Stimulated activated effector memory CD8-positive, alpha-beta T cell treated with anti-CD3 and anti-CD28 coated beads, Interleukin-12 subunit alpha, Interleukin-12 subunit beta, amount 100 ng/mL, for 72 hours (primary cell): ENCODE measurements at regions not wholly inside any gene's neighbourhood (a gene's known extent, or its start where the extent isn't known, plus 50 kb on each side); places are given as distances from the start of the nearest gene placed in this dataset.
"Not testable (repeated sequence)": the region's sequence is repeated elsewhere in the genome, so short reads cannot be mapped to it uniquely, and the experiment has no call there.

Source experiments
- ATAC-seq: fragments of 150-1000 bp; cut with Tn5 transposase; 2 replicates; pipeline ENCODE4 v1.10.0; 2021
- DNase-seq, 2 donors: peaks; one replicate each; pipeline ENCODE4 v3.0.0; 2021 to 2022; ENCODE audit warnings: low spot score in 2 of 2
- H3K27ac Mint-ChIP-seq: one replicate; pipeline ENCODE4 v1.8.0; 2022; ENCODE audit warnings: mild to moderate bottlenecking, mixed read lengths
- H3K36me3 Mint-ChIP-seq: one replicate; pipeline ENCODE4 v1.8.0; 2022; ENCODE audit warnings: mild to moderate bottlenecking, mixed read lengths
- H3K4me1 Mint-ChIP-seq: one replicate; pipeline ENCODE4 v1.8.0; 2022; ENCODE audit warnings: mixed read lengths
- H3K4me3 Mint-ChIP-seq: one replicate; pipeline ENCODE4 v1.8.0; 2022; ENCODE audit warnings: mild to moderate bottlenecking, mixed read lengths
- H3K9me3 Mint-ChIP-seq: one replicate; pipeline ENCODE4 v1.8.0; 2022; ENCODE audit warnings: mixed read lengths

- Mint-ChIP-seq H3K4me3 (no peak overlapping the region), H3K4me1 (no peaks in the 10 kb centered on the region), H3K27ac (no peak overlapping the region), H3K36me3 (no peaks in the 10 kb centered on the region), H3K9me3 (peaks cover 18% of the 10 kb centered on the region)
- DNase-seq, result no peak
- no peak for ATAC-seq
Observed at GRCh38 chr2:183935005-183935404, 663.3 kb upstream of the ZNF804A start.

- Mint-ChIP-seq H3K4me3 (no peak overlapping the region), H3K9me3 (peaks cover 16% of the 10 kb centered on the region), H3K36me3 (no peaks in the 10 kb centered on the region), H3K27ac (no peak overlapping the region), H3K4me1 (no peaks in the 10 kb centered on the region)
- ATAC-seq (no peak), DNase-seq (no peak)
Observed at GRCh38 chr2:183937220-183937619, 661.1 kb upstream of the ZNF804A start.

- Mint-ChIP-seq H3K9me3 (peaks cover 10% of the 10 kb centered on the region), H3K4me3 (no peak overlapping the region), H3K27ac (no peak overlapping the region), H3K36me3 (no peaks in the 10 kb centered on the region), H3K4me1 (no peaks in the 10 kb centered on the region)
- DNase-seq (no peak), ATAC-seq (no peak)
Observed at GRCh38 chr2:183946193-183946592, 652.1 kb upstream of the ZNF804A start.

- Mint-ChIP-seq H3K4me1 (no peaks in the 10 kb centered on the region), H3K27ac (no peak overlapping the region), H3K4me3 (no peak overlapping the region), H3K9me3 (peaks cover 9% of the 10 kb centered on the region), H3K36me3 (no peaks in the 10 kb centered on the region)
- ATAC-seq (no peak), DNase-seq (no peak)
Observed at GRCh38 chr2:183948861-183949260, 649.5 kb upstream of the ZNF804A start.

- DNase-seq, result no peak
- no peak for ATAC-seq
- Mint-ChIP-seq H3K4me1 (no peaks in the 10 kb centered on the region), H3K4me3 (no peak overlapping the region), H3K36me3 (no peaks in the 10 kb centered on the region), H3K9me3 (peaks cover 10% of the 10 kb centered on the region), H3K27ac (no peak overlapping the region)
Observed at GRCh38 chr2:183950673-183951072, 647.7 kb upstream of the ZNF804A start.

GRCh38 chr2:183951630-183952029, 646.7 kb upstream of the ZNF804A start:
- DNase-seq (no peak), ATAC-seq (no peak)
- no peak overlapping the region for H3K4me3 Mint-ChIP-seq
- no peaks in the 10 kb centered on the region for H3K36me3 Mint-ChIP-seq
- H3K27ac Mint-ChIP-seq, result no peak overlapping the region
- peaks cover 12% of the 10 kb centered on the region for H3K9me3 Mint-ChIP-seq
- no peaks in the 10 kb centered on the region for H3K4me1 Mint-ChIP-seq

- ATAC-seq, result no peak
Observed at GRCh38 chr2:183952741-183953140, 645.6 kb upstream of the ZNF804A start.

GRCh38 chr2:183963609-183964008, 634.7 kb upstream of the ZNF804A start:
- Mint-ChIP-seq H3K27ac (no peak overlapping the region), H3K36me3 (no peaks in the 10 kb centered on the region), H3K4me3 (no peak overlapping the region), H3K4me1 (no peaks in the 10 kb centered on the region), H3K9me3 (peaks cover 10% of the 10 kb centered on the region)
- ATAC-seq, result no peak
- no peak for DNase-seq

More at GRCh38 chr2:183952741-183953140, 645.6 kb upstream of the ZNF804A start:
- H3K4me1 Mint-ChIP-seq, result no peaks in the 10 kb centered on the region
- no peak for DNase-seq
- H3K9me3 Mint-ChIP-seq, result peaks cover 16% of the 10 kb centered on the region
- H3K4me3 Mint-ChIP-seq, result no peak overlapping the region
- no peak overlapping the region for H3K27ac Mint-ChIP-seq
- no peaks in the 10 kb centered on the region for H3K36me3 Mint-ChIP-seq

GRCh38 chr2:183964565-183964964, 633.8 kb upstream of the ZNF804A start:
- H3K4me1 Mint-ChIP-seq, result no peaks in the 10 kb centered on the region
- no peak overlapping the region for H3K27ac Mint-ChIP-seq
- no peak for DNase-seq
- peaks cover 10% of the 10 kb centered on the region for H3K9me3 Mint-ChIP-seq
- no peaks in the 10 kb centered on the region for H3K36me3 Mint-ChIP-seq
- no peak overlapping the region for H3K4me3 Mint-ChIP-seq
- ATAC-seq, result no peak

- Mint-ChIP-seq H3K27ac (no peak overlapping the region), H3K36me3 (no peaks in the 10 kb centered on the region)
- no peak for DNase-seq
Observed at GRCh38 chr2:183967756-183968155, 630.6 kb upstream of the ZNF804A start.

GRCh38 chr2:183975676-183976075, 622.7 kb upstream of the ZNF804A start:
- ATAC-seq, DNase-seq: not testable (repeated sequence)
- peaks cover 20% of the 10 kb centered on the region for H3K9me3 Mint-ChIP-seq

More at GRCh38 chr2:183967756-183968155, 630.6 kb upstream of the ZNF804A start:
- no peak overlapping the region for H3K4me3 Mint-ChIP-seq
- no peaks in the 10 kb centered on the region for H3K4me1 Mint-ChIP-seq
- ATAC-seq, result no peak
- peaks cover 13% of the 10 kb centered on the region for H3K9me3 Mint-ChIP-seq

GRCh38 chr2:183984871-183985270, 613.5 kb upstream of the ZNF804A start:
- H3K4me3 Mint-ChIP-seq, result no peak overlapping the region
- no peaks in the 10 kb centered on the region for H3K36me3 Mint-ChIP-seq
- no peak for ATAC-seq
- H3K27ac Mint-ChIP-seq, result no peak overlapping the region
- DNase-seq, result no peak
- H3K9me3 Mint-ChIP-seq, result peaks cover 3% of the 10 kb centered on the region
- no peaks in the 10 kb centered on the region for H3K4me1 Mint-ChIP-seq

More at GRCh38 chr2:183975676-183976075, 622.7 kb upstream of the ZNF804A start:
- not testable (repeated sequence) for H3K4me3 Mint-ChIP-seq, H3K36me3 Mint-ChIP-seq, H3K4me1 Mint-ChIP-seq, H3K27ac Mint-ChIP-seq

- DNase-seq, result no peak
- H3K36me3 Mint-ChIP-seq, result no peaks in the 10 kb centered on the region
Observed at GRCh38 chr2:183991968-183992367, 606.4 kb upstream of the ZNF804A start.

GRCh38 chr2:183993052-183993451, 605.3 kb upstream of the ZNF804A start:
- DNase-seq (no peak), ATAC-seq (no peak)
- no peaks in the 10 kb centered on the region for H3K4me1 Mint-ChIP-seq
- H3K9me3 Mint-ChIP-seq, result peaks cover 13% of the 10 kb centered on the region
- H3K36me3 Mint-ChIP-seq, result no peaks in the 10 kb centered on the region
- no peak overlapping the region for H3K27ac Mint-ChIP-seq
- no peak overlapping the region for H3K4me3 Mint-ChIP-seq

More at GRCh38 chr2:183991968-183992367, 606.4 kb upstream of the ZNF804A start:
- Mint-ChIP-seq H3K4me1 (no peaks in the 10 kb centered on the region), H3K9me3 (peaks cover 11% of the 10 kb centered on the region), H3K4me3 (no peak overlapping the region), H3K27ac (no peak overlapping the region)
- no peak for ATAC-seq

GRCh38 chr2:183995632-183996031, 602.7 kb upstream of the ZNF804A start:
- Mint-ChIP-seq H3K9me3 (peaks cover 17% of the 10 kb centered on the region), H3K4me3 (no peak overlapping the region), H3K4me1 (no peaks in the 10 kb centered on the region), H3K27ac (no peak overlapping the region), H3K36me3 (no peaks in the 10 kb centered on the region)
- ATAC-seq (no peak), DNase-seq (no peak)

- Mint-ChIP-seq H3K27ac (no peak overlapping the region), H3K36me3 (no peaks in the 10 kb centered on the region), H3K4me3 (no peak overlapping the region), H3K4me1 (no peaks in the 10 kb centered on the region), H3K9me3 (peaks cover 14% of the 10 kb centered on the region)
- DNase-seq, result no peak
- no peak for ATAC-seq
Observed at GRCh38 chr2:183996825-183997793, 601.2 kb upstream of the ZNF804A start.
